Hematopoietic multipotent progenitor cell treated with erythropoietin and hydrocortisone succinate and interleukin-3 and kit ligand, for 15 days (in vitro differentiated cells): ENCODE measurements at regions not wholly inside any gene's neighbourhood (a gene's known extent, or its start where the extent isn't known, plus 50 kb on each side); places are given as distances from the start of the nearest gene placed in this dataset.
A peak's percentile ranks its signal among the peaks of the same experiment; 100 is the strongest.

ENCODE experiments used
- DNase-seq: peaks from one replicate; pipeline ENCODE4 v3.0.0-alpha.2; 2015; ENCODE audit warnings: low spot score

DNA sequence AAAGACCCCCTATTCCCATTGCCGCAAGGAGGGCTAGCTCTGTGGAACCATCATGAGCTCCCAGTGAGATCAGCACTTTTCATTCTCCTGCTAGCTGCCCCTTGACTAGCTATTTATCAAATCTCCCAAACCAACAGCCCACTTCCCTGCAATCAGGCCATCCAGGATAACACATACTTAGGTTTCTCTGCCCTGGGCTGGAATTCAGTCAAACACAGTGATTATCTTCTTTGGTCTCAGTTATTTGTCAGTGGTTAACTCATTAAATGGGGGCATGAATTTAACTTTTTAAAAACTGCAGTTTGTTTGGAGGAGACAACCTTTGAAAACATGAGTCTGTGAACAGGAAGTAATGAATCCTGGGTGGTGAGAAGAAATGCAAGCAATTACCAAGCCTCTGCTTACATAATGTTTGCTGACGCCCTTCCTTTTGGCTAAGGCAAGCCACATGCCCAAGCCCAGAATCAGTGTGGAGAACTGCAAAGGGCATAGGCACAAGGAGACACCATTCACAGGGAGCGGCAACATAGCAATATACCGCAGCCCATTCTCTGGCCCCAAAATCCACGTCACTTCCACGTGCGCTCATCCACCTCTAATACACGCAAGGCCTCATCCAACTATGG, 275.0 kb downstream of the DRD1 start:
- no peak for DNase-seq

DNA sequence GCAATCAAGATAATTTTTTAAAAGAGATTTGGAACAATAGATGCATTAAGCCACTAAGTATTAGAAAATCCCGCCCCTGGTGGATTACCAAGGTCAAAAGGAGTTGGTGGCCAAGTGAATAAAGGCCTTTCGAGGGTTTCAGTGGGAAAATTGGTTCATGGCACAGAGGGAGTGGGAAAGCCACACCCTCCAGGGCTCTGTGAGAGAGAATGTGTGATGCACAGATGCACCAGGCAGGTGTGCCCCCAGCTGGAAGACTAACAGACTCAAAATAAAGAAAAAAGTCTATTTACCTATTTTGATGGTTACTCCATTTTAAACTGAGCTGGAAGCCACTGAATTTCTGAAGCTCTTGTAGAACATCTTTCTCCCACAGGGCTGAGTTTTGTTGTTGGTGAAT, 278.0 kb downstream of the DRD1 start:
- DNase-seq = no peak

DNA sequence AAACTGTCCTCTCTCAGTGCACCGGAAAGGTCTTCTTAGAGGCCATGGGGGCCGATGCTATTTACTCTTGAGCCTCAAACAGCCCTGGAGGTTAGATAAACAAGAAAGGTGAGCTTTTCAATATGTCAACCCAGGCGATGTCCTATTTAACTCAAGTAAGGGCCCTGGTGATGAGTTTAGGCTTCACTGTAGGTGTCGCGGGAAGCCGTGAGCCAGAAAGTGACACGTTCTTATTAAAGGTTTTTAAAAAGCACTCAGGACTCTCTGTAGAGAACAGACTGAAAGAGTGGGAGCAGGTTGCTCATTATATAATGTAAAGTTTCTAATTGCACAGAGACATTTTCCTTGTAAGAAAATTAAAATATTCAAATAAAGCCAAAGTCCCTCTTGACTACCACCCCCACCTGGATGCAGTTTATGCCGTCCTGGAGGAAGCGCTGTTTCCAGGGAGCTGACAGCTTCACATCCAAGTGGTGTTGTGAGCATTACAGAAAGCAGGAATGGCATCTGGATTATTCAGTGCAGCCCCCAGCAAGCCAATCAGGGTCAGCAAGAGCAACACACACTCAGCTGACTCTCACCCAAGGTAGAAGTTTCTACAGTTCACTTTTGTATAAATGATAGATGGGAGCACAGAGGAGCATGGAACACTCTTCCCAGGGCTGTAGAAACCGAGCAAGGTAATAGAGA, 280.3 kb downstream of the DRD1 start:
- no peak for DNase-seq

DNA sequence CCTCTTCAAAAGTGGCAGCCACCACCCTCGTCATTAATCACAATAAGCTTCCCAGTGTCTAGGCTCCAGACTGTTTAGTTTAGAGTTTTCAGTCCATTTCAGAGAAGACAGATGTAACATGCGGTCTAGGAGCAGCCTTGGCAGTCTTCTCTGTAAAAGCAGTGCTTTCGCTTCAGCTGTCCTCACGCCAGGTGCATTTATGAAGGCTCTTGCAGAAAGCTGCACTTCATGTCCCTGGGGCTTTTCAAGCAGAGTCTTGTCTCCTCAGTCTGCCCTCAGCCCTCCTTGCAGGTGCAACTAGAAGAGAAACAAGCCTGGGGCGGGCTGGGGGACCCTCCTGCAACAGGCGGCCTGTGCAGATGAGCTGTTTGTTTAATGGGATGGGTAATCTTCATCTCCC, 281.9 kb downstream of the DRD1 start:
- DNase-seq = no peak

DNA sequence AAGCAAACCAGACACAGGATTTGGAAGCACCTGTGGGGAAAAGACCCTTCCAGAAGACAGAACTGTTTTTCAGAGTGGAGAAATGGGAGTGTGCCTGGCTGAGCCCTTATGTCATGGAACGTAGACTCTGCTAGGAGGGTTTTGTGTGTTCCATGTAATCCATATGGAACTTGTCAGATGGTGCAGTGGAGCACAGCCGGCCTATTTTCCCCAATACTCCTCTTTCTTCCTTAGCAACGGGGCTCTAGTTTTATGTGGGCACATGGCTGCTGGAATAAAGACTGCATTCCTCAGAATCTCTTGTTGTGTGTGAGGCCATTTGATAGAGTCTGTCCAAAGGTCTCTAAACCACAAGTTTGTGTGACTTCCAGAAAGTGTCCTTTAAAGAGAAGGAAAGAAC, 284.0 kb downstream of the DRD1 start:
- DNase-seq = no peak

DNA sequence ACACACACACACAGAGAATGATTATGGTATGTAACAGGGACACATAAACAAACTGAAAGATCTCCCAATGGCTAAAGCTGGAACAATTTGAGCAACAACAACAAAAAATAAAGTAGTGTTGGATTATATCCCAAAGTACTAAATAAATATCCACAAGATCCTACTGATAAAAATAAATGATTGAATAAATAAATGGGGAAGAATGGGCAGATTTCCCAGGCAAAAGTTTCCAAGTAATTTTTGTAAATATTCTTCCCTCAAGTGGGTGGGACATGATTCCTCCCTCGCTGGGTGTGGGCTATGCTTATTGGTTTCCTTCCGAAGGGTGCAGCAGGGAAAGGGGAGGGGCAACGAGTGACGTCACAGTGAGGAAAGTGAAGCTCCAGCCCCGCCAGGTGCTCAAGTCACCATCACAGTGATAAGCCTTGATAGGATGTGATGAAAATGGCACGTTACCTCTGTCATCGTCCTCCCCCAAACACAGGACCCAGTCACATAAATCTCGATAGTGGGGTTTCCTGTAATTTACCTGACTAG, 295.3 kb downstream of the DRD1 start:
- no peak for DNase-seq

DNA sequence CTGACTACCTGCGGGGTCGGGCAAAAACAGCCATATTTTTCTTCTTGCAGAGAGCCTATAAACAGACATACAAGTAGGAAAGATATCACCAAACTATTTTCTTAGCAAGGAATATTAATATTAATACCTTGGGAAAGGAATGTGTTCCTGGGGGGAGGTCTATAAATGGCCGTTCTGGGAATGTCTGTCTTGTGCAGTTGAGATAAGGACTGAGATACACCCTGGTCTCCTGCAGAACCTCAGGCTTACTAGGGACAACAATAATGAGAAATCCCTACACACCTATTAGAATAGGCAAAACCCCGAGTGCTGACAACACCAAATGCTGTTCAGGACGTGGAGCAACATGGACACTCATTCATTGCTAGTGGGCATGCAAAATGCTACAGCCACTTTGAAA, 297.2 kb downstream of the DRD1 start:
- no peak for DNase-seq

DNA sequence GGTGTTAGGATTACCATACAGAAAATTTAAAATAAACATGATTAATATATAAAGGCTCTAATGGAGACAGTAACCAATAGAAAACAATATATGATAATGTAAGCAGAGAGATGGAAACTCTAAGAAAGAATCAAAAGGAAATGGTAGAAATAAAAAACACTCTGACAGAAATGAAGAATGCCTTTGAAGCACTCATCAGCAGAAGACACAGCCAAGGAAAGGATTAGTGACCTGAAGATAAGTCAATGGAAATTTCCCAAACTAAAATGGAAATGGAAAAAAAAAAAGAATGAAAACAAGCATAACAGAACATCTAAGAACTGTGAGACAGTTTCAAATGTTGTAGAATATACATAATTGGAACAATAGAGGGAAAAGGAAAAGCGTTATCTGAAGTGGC, 302.6 kb downstream of the DRD1 start:
- DNase-seq = no peak

DNA sequence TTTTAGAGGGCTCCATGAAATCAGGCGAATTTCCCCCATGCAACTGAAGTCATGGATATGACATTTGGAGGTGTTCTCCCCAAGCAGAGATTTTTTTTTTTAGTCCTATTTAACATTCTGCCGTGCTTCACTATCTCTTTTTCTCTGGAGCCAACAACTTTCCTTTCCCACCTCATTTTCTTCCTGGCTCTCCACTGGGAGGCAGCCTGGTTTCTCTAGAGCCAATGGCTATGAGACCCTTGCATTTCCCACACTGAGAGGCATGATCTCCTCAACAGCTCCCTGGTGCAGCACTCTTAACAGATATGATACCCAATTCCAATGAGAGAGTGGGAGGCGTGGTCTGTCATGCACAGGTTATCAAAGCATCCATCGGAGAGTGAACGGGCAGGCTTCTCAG, 310.8 kb downstream of the DRD1 start:
- no peak for DNase-seq

DNA sequence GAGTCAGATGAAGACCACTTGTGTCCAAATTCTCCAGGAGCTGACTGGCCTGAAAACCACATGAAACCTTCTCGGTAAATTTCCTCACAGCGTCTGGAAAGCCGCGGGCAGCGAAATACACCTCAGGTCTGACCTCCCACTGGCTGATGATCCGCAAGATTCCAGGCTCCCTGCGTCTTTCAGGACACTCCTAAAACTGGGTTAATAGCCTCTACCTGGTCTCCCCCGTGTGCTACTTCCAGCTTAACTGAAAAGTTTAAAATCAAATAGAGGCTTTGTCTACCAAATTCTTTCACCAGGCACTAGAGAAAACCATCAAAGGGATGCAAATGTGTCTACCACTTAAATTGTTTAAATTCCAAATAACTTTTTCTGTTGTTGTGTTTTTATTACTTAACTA, 312.6 kb downstream of the DRD1 start:
- no peak for DNase-seq

DNA sequence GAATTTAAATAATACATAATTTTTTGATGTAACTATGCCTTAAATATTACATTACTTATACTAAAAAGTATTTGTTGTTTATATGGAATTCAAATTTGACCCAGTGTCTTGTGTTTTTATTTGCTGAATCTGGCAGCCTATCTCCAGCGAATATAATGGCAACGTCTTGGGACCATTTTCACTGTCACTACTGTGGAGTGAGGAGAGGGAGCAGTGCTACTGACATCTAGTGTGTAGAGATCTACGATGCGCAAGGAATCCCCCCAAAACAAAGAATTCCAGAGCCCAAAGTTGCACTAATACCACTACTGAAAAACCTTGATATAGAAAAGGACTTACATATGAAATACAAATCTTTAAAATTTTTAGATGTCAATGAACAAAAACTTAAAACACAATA, 314.4 kb downstream of the DRD1 start:
- DNase-seq = no peak

DNA sequence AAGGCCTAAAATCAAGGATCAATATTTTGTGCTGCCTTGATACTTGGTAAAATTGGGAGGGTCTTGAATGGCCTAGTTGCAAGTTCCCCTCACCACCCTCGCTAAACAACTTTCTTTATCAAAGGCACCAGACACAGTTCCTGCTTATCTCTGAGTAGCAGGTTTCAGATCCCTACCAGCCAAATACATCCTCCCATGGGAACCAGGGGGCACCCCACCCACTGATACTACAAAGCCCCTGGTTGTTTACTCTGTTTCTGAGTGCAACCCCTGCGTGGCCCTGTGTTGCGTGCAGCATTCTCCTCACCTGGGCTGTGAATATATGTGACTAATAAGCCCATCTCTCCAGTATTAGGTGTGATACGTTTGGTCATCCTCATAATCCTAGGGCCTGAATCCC, 314.9 kb downstream of the DRD1 start:
- peak; percentile 14 for DNase-seq

DNA sequence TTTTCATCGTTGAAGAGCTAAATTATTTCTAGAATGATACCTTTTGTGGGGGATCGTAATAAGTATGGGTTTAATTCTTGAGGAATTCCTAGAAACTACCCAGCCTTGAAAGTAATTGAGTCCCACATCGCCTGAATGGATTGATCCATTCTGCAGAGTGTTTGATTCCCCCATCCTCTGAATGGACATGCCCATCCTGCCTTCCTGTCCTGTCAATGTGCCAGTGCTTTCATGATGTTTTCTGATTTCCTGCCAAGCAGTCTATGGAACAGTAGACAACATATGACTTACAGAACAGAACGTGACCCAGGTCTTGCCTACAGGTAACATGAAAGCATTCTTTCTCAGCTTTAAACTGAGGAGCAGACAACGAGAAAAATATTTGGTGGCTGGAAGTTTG, 319.2 kb downstream of the DRD1 start:
- no peak for DNase-seq

DNA sequence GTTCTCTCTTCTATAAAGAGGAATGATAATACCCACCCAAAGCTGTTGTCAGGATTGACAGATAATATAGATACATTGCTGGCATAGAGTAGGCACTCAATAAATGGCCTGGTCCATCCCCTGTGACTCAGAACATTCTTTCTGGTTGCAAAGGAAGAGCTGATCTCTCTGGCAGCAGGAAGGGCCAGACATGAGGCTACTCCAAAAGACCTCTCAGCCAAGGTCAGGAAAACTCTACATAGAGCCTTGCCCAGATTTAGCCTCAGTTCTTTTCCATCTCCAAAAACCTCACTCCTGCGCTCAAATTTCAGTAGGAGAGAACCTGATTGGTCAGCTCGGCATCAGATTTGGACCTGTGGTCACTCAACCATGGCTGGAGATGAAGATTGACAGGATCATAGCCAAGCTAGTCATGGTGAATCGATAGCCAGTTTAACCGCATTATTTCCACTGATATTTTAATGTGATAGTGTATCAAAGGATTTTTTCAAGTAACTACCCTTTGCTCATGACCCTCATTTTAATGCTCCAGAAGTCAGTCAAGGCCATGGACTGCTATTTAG, 319.6 kb downstream of the DRD1 start:
- no peak for DNase-seq

DNA sequence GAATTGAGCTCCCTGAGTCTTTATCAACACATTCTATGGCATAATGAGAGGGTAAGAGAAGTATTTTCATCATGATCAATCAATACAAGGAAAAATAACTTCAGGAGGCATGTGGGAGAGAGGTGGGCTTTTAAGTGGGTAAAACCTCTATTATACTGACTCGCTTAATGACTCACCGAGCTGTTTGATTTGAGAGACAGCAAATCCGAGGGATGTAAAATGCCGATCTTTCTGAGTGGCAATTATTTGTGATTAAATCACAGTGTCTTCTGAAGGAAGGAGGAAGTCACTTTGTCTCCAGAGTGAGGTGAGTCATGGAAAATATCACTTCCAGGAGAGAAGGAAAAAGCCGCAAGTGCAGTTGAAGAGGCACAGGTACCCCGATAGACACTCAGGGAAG, 320.4 kb downstream of the DRD1 start:
- no peak for DNase-seq

DNA sequence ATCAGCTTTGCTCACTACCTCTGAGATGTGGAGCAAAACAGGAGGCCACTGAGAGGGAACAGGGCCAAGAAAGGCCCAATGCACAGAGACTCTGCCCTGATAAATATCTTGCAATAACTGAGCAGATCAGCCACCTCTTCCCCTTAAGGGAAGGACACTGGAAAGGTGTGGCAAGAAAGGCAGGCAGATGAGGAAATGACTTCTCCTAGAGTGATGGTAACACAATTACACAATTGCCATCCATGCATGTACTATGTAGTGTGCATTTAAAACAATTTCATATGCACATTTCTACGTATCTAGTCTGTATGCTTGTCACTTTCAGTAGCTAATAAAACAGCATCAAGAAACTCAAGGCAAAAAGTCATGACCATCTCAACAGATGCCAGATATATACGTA, 322.5 kb downstream of the DRD1 start:
- DNase-seq = no peak

DNA sequence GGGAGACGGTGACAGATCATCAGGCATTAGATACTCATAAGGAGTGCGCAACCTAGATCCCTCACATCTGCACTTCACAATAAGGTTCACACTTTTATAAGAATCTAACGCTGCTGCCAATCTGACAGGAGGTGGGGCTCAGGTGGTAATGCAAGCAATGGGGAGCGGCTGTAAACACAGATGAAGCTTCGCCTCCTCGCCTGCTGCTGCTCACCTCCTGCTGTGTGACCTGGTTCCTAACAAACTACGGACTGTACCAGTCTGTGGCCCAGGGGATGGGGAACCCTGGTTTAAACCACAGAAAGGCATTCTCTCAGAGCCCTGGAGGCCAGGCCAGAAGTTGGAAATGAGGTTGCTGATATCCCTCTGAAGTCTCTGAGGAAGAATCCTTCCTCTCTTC, 323.6 kb downstream of the DRD1 start:
- no peak for DNase-seq

DNA sequence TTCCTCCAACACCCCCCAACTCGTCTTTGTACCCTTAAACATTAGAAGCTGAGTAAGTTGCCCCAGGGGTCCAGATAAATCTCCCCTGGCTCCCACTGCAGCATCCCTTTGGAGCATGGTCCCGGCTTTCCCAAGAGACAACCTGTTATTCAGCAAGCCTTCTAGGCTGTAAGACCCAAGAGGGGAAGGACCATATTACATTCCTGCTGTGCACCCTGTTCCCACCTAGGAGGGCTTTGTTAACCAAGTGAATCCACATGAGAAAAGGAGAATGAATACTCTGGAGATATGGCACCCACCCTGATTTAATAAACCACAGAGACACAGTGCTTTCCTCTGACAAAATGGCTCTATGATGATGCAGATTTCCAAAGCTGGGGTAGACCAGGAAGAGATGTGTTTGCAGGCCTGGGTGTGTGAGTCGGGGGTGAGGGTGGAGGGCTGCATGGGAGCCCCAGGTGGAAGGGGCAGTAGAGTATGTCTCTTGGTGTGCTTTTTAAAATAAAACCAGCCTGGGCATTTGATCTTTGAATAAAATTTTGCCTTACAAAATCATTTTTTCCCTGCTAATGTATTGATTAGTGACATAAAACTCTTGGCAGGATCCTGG, 325.2 kb downstream of the DRD1 start:
- no peak for DNase-seq

DNA sequence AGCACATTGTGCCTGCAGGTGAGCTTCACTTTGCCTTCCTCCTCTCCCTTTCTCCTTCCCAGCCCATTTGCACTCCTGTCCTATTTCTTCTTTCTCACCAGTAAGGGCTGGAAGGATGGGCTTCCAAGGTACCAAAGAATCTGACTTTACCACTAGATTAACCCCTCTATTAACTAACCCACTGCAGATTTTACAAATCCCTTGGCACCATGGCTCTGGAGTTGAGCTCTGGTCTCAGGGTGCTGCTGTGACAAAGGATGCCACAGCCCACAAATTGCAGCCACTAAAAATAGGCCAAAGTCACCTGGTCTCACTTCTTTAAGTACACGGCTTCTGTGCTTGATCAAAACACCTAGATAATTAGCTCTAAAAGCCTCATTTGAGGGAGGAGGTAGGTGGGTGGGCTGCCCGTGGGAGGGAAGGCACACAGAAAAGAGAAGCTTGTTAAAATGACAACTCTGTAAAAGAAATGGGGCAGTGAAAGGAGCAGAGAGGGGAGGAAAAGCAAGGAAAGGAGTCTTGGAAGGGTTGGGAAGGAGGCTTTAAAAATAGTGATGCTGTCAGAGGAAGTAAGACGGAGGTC, 327.4 kb downstream of the DRD1 start:
- no peak for DNase-seq

DNA sequence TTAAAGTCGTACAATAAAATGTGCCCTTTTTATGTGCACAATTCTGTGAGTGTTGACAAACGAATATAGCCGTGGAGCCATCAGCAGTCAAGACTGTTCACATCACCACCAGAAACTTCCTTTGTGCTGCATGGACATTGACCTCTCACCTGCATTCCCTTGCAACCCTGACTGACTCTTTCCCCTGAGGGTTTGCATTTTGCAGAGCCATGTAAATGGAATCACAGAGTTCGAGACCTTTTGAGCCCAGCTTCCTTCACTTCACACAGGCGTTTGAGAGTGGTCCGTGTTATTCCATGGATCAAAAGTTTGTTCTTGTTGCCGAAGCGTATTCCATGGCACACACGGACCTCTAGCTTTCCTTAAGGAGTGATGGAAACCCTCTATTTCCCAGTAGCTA, 328.2 kb downstream of the DRD1 start:
- DNase-seq = no peak

DNA sequence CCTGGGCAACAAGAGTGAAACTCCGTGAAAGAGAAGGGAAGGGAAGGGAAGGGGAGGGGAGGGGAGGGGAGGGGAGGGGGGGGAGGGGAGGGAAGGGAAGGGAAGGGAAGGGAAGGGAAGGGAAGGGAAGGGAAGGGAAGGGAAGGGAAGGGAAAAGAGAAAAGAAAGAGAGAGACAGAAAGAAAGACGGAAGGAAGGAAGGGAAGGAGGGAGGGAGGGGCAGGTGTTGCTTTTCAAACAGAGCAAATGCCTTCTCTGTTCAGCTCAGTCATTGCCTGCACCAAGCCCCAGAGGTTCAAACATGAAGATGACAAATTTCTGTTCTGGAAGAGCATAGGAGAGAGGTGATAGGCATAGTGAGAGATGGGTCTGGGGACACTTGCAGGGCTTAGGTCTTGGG, 330.0 kb downstream of the DRD1 start:
- DNase-seq = no peak

DNA sequence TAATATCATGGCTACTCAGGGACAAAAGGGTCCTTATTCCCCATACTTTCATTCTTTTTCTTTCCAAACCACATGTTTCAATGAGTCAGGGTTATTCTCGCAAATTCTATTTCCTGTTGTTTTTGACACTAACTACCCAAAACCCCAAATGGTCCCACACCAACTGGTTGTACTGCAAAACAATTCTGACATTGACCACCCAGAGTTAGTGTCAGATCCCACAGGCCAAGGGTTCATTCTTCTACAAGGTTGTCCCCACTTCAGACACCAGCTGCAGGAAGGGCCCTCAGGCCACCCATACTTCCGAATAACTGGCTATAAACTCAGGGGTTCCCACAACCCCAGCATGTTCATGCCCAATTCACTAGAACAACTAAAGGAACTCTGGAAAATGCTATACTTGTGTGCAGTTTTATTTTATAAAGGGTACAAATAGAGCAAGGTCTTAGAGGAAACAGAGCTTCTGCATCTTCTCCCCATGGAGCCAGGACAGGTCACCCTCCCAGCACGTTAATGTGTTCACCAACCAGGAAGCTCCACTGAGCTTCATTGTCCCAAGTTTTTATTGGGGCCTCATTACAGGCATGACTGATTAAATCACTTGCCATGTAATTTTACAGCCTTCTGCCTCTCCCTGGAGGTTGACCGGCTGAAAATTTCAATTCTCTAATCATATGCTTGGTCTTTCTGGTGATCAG, 334.8 kb downstream of the DRD1 start:
- DNase-seq = no peak
